Gastroesophageal sphincter (tissue), 4 donors: ENCODE measurements at regions not wholly inside any gene's neighbourhood (a gene's known extent, or its start where the extent isn't known, plus 50 kb on each side); places are given as distances from the start of the nearest gene placed in this dataset.

Experiments used
- ATAC-seq: fragments of 150-250 bp; one replicate; pipeline ENCODE4 v1.9.1; 2016; ENCODE audit warnings: mild to moderate bottlenecking, moderate library complexity
- H3K27ac ChIP-seq, 4 donors: fragments of 200-600 bp; sonication (generic) in 3 of 4; 1 replicate in 3 of 4; 2 replicates in 1 of 4; pipeline ENCODE4 v1.5.1; 2016 to 2019
- H3K27me3 ChIP-seq: fragments of 200-600 bp; sonication (generic); one replicate; pipeline ENCODE4 v1.5.1; 2019
- H3K36me3 ChIP-seq, 2 donors: fragments of 200-600 bp; sonication (generic); one replicate each; pipeline ENCODE4 v1.5.1; 2019; ENCODE audit warnings: control low read depth in 1 of 2
- H3K4me1 ChIP-seq, 3 donors: fragments of 200-600 bp; sonication (generic); 1 replicate in 2 of 3; 2 replicates in 1 of 3; pipeline ENCODE4 v1.5.1; 2016 to 2019; ENCODE audit warnings: control low read depth in 2 of 3
- H3K4me3 ChIP-seq, 2 donors: fragments of 200-600 bp; sonication (generic); one replicate each; pipeline ENCODE4 v1.5.1; 2019; ENCODE audit warnings: mild to moderate bottlenecking in 1 of 2, moderate library complexity in 1 of 2
- H3K9me3 ChIP-seq, 3 donors: fragments of 200-600 bp; sonication (generic); one replicate each; pipeline ENCODE4 v1.5.1; 2017 to 2019; ENCODE audit warnings: control low read depth in 2 of 3
- CTCF ChIP-seq, 4 experiments: fragments of 200-600 bp in 2 of 4; fragments of 450-650 bp in 2 of 4; sonication (generic) in 1 of 4; IDR thresholded peaks; one replicate each; pipeline ENCODE4 v1.5.1; 2017 to 2019; ENCODE audit warnings: antibody characterized with exemption in 4 of 4, mild to moderate bottlenecking in 2 of 4, moderate library complexity in 2 of 4
- EP300 ChIP-seq: sonication (generic); formaldehyde crosslinking; IDR thresholded peaks from one replicate; pipeline ENCODE4 v1.6.1; 2017; ENCODE audit warnings: antibody characterized with exemption, mild to moderate bottlenecking
- POLR2A ChIP-seq, 2 donors: fragments of 450-650 bp; IDR thresholded peaks; one replicate each; pipeline ENCODE4 v1.6.1; 2017; ENCODE audit warnings: antibody characterized with exemption in 2 of 2, mild to moderate bottlenecking in 2 of 2, moderate library complexity in 1 of 2
- POLR2AphosphoS5 ChIP-seq: sonication (generic); formaldehyde crosslinking; IDR thresholded peaks from one replicate; pipeline ENCODE4 v1.6.1; 2017; ENCODE audit warnings: antibody characterized with exemption
- WGBS, 2 donors: methylation state at CpG; one replicate each; pipeline ENCODE4 v1.1.5; 2018; ENCODE audit warnings: low coverage in 1 of 2; 5-methylcytosine and 5-hydroxymethylcytosine counted together

GRCh38 chr19:28414748-28415147 is 798.2 kb downstream of the UQCRFS1 start:
- 17 to 40% methylated on average over 2 of the region's 3 CpGs for WGBS, 2 donors
- H3K4me3 ChIP-seq: no peak overlapping the region
- TF ChIP-seq EP300: no peak
- TF ChIP-seq CTCF (IDR thresholded peaks at IDR 0.05): no peak
- no peak for TF ChIP-seq POLR2AphosphoS5
- TF ChIP-seq POLR2A (IDR thresholded peaks at IDR 0.05): no peak

GRCh38 chr19:28409859-28410258 is 803.1 kb downstream of the UQCRFS1 start:
- H3K4me3 ChIP-seq: no peak overlapping the region
- H3K9me3 ChIP-seq: no peaks in the 10 kb centered on the region
- no peak overlapping the region for H3K27ac ChIP-seq
- H3K36me3 ChIP-seq: no peaks in the 10 kb centered on the region
- no peaks in the 10 kb centered on the region for H3K4me1 ChIP-seq
- TF ChIP-seq POLR2AphosphoS5: no peak
- TF ChIP-seq CTCF (IDR thresholded peaks at IDR 0.05): no peak
- no peak for TF ChIP-seq EP300
- no peak for TF ChIP-seq POLR2A (IDR thresholded peaks at IDR 0.05)
- peaks cover 29% of the 10 kb centered on the region for H3K27me3 ChIP-seq
- no peak for ATAC-seq
- WGBS, 2 donors: 68 to 79% methylated on average over 3 of the region's 5 CpGs

More at GRCh38 chr19:28414748-28415147, 798.2 kb downstream of the UQCRFS1 start:
- H3K27me3 ChIP-seq: peaks cover 14% of the 10 kb centered on the region
- no peaks in the 10 kb centered on the region for H3K4me1 ChIP-seq
- H3K27ac ChIP-seq: no peak overlapping the region
- no peak for ATAC-seq
- no peaks in the 10 kb centered on the region for H3K36me3 ChIP-seq
- H3K9me3 ChIP-seq: no peaks in the 10 kb centered on the region

GRCh38 chr19:28406966-28407365 is 806.0 kb downstream of the UQCRFS1 start:
- WGBS, 2 donors: 30 to 32% methylated on average over 2 of the region's 2 CpGs
- Histone ChIP-seq H3K9me3 (no peaks in the 10 kb centered on the region), H3K27ac (no peak overlapping the region), H3K27me3 (peaks cover 58% of the 10 kb centered on the region), H3K36me3 (no peaks in the 10 kb centered on the region), H3K4me3 (no peak overlapping the region), H3K4me1 (no peaks in the 10 kb centered on the region)
- ATAC-seq: no peak
- TF ChIP-seq EP300: no peak
- no peak for TF ChIP-seq POLR2AphosphoS5
- no peak for TF ChIP-seq CTCF (IDR thresholded peaks at IDR 0.05)
- no peak for TF ChIP-seq POLR2A (IDR thresholded peaks at IDR 0.05)

- ATAC-seq: no peak
- TF ChIP-seq EP300 (no peak), CTCF (IDR thresholded peaks at IDR 0.05) (no peak), POLR2AphosphoS5 (no peak), POLR2A (IDR thresholded peaks at IDR 0.05) (no peak)
- 17 to 68% methylated on average over 5 to 12 of the region's 13 CpGs for WGBS, 2 donors
- Histone ChIP-seq H3K36me3 (no peaks in the 10 kb centered on the region), H3K9me3 (no peaks in the 10 kb centered on the region), H3K27ac (no peak overlapping the region), H3K4me1 (no peaks in the 10 kb centered on the region), H3K27me3 (peaks cover 64% of the 10 kb centered on the region), H3K4me3 (no peak overlapping the region)
Measured at GRCh38 chr19:28405346-28405742, 807.6 kb downstream of the UQCRFS1 start.

- H3K27me3 ChIP-seq: peaks cover 70% of the 10 kb centered on the region
- H3K9me3 ChIP-seq: no peaks in the 10 kb centered on the region
- 29 to 43% methylated on average over 3 to 4 of the region's 4 CpGs for WGBS, 2 donors
- no peak overlapping the region for H3K27ac ChIP-seq
- no peaks in the 10 kb centered on the region for H3K4me1 ChIP-seq
- no peak overlapping the region for H3K4me3 ChIP-seq
- TF ChIP-seq CTCF (IDR thresholded peaks at IDR 0.05) (no peak), POLR2A (IDR thresholded peaks at IDR 0.05) (no peak), EP300 (no peak), POLR2AphosphoS5 (no peak)
- H3K36me3 ChIP-seq: no peaks in the 10 kb centered on the region
- no peak for ATAC-seq
Measured at GRCh38 chr19:28404472-28404871, 808.5 kb downstream of the UQCRFS1 start.
